ENCODE measurements at regions not wholly inside any gene's neighbourhood (a gene's known extent, or its start where the extent isn't known, plus 50 kb on each side); places are given as distances from the start of the nearest gene placed in this dataset.

DNA sequence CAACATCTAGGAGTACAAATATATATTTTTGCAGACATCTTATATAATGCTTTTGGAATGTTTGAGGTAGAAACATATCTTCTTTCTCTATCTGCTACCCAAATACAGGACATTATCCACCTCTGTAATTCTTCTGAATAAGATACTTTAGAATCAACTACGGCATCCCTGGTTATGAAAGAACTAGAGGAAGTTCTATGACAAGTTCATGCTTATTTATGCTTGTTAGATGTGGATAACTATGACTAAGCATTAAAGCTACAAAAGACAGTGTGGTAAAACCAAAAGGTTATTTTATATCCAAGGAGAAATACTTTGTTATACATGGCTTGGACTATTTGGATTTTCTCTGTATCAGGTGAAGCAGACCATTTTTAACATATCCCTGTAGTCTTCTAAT, 894.0 kb downstream of the KCNT2 start:
- TF ChIP-seq, protein P1, sequence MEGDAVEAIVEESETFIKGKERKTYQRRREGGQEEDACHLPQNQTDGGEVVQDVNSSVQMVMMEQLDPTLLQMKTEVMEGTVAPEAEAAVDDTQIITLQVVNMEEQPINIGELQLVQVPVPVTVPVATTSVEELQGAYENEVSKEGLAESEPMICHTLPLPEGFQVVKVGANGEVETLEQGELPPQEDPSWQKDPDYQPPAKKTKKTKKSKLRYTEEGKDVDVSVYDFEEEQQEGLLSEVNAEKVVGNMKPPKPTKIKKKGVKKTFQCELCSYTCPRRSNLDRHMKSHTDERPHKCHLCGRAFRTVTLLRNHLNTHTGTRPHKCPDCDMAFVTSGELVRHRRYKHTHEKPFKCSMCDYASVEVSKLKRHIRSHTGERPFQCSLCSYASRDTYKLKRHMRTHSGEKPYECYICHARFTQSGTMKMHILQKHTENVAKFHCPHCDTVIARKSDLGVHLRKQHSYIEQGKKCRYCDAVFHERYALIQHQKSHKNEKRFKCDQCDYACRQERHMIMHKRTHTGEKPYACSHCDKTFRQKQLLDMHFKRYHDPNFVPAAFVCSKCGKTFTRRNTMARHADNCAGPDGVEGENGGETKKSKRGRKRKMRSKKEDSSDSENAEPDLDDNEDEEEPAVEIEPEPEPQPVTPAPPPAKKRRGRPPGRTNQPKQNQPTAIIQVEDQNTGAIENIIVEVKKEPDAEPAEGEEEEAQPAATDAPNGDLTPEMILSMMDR (IDR thresholded peaks at IDR 0.05): no peak
- no peak for TF ChIP-seq POLR2A (IDR thresholded peaks at IDR 0.05)

Data from heart left ventricle (tissue), 13 donors.